ENCODE measurements at regions not wholly inside any gene's neighbourhood (a gene's known extent, or its start where the extent isn't known, plus 50 kb on each side); places are given as distances from the start of the nearest gene placed in this dataset.

DNA sequence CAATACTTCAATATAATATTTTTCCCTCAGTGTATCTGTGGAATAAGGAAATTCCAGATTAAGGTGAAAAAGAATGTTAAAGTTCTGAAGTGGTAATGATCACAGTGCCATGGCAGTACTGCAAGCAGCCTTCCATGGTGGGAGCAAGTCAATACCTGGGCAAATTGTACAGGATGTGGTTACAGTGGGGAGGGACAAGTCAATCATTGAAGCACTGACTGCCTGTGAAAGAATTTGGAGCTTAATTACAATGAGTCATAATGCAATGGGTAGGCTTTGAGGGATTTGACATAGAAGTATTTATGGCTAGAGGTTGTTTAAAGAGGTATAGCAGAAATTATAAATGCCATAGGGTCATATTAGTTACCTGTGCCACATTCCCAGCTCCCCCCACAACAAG is 786.5 kb upstream of the ACO1 start:
- DNase-seq (ENCODE audit: extremely low read depth in 1 of 4, low spot score in 3 of 4) (no peak), FAIRE-seq (no peak), ATAC-seq (no peak)
- no peaks in the 10 kb centered on the region for H3K4me1 ChIP-seq (replicated peaks in 1 of 2; ENCODE audit: control insufficient read depth in 2 of 2, insufficient read depth in 2 of 2, low read length in 2 of 2)
- H3K9me3 ChIP-seq (replicated peaks; ENCODE audit: control insufficient read depth, insufficient read depth, low read depth, low read length) = no peaks in the 10 kb centered on the region
- H4K20me1 ChIP-seq (replicated peaks; ENCODE audit: control insufficient read depth, insufficient read depth, low read length) = no peaks in the 10 kb centered on the region
- in situ Hi-C loops (cut with MboI) (no loop called here), intact Hi-C loops (cut with micrococcal nuclease) (no loop called here)
- no peak overlapping the region for H3K4me3 ChIP-seq
- CTCF ChIA-PET (ENCODE audit: low intra/inter-chr PET ratio) = no interaction called here
- H3K79me2 ChIP-seq (ENCODE audit: control insufficient read depth, insufficient read depth, low read length) = no peaks in the 10 kb centered on the region
- H3K27me3 ChIP-seq (ENCODE audit: control insufficient read depth in 2 of 2, insufficient read depth in 2 of 2, low read length in 2 of 2) = no peaks in the 10 kb centered on the region
- POLR2A ChIA-PET = no interaction called here
- no peaks in the 10 kb centered on the region for H3K9me1 ChIP-seq (ENCODE audit: control insufficient read depth, insufficient read depth, low read length)
- H3K9ac ChIP-seq (ENCODE audit: insufficient read depth in 1 of 2, low read depth in 2 of 2, low read length in 2 of 2) = no peak overlapping the region
- H3K36me3 ChIP-seq (ENCODE audit: control insufficient read depth, insufficient read depth, low read length) = no peaks in the 10 kb centered on the region
- no peak overlapping the region for H3K27ac ChIP-seq (ENCODE audit: extremely low read depth, low read depth, low read length)
- no peak overlapping the region for H3K4me2 ChIP-seq (ENCODE audit: insufficient read depth, low read length)
- BruUV-seq (replicated peaks) = no TSS peak
- no peak overlapping the region for H2AFZ ChIP-seq (ENCODE audit: low read depth, low read length)
- TF ChIP-seq, protein P1, sequence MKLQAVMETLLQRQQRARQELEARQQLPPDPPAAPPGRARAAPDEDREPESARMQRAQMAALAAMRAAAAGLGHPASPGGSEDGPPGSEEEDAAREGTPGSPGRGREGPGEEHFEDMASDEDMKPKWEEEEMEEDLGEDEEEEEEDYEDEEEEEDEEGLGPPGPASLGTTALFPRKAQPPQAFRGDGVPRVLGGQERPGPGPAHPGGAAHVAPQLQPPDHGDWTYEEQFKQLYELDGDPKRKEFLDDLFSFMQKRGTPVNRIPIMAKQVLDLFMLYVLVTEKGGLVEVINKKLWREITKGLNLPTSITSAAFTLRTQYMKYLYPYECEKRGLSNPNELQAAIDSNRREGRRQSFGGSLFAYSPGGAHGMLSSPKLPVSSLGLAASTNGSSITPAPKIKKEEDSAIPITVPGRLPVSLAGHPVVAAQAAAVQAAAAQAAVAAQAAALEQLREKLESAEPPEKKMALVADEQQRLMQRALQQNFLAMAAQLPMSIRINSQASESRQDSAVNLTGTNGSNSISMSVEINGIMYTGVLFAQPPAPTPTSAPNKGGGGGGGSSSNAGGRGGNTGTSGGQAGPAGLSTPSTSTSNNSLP (IDR thresholded peaks at IDR 0.05; ENCODE audit: borderline replicate concordance, low read depth, low read length) = no peak
- no peak for TF ChIP-seq RCOR1 (IDR thresholded peaks at IDR 0.05; ENCODE audit: borderline replicate concordance in 1 of 2, low read depth in 2 of 2, low read length in 2 of 2)
- TF ChIP-seq RFX7 (CRISPR knock-in tag; IDR thresholded peaks at IDR 0.05) = no peak
- TF ChIP-seq, protein P2, sequence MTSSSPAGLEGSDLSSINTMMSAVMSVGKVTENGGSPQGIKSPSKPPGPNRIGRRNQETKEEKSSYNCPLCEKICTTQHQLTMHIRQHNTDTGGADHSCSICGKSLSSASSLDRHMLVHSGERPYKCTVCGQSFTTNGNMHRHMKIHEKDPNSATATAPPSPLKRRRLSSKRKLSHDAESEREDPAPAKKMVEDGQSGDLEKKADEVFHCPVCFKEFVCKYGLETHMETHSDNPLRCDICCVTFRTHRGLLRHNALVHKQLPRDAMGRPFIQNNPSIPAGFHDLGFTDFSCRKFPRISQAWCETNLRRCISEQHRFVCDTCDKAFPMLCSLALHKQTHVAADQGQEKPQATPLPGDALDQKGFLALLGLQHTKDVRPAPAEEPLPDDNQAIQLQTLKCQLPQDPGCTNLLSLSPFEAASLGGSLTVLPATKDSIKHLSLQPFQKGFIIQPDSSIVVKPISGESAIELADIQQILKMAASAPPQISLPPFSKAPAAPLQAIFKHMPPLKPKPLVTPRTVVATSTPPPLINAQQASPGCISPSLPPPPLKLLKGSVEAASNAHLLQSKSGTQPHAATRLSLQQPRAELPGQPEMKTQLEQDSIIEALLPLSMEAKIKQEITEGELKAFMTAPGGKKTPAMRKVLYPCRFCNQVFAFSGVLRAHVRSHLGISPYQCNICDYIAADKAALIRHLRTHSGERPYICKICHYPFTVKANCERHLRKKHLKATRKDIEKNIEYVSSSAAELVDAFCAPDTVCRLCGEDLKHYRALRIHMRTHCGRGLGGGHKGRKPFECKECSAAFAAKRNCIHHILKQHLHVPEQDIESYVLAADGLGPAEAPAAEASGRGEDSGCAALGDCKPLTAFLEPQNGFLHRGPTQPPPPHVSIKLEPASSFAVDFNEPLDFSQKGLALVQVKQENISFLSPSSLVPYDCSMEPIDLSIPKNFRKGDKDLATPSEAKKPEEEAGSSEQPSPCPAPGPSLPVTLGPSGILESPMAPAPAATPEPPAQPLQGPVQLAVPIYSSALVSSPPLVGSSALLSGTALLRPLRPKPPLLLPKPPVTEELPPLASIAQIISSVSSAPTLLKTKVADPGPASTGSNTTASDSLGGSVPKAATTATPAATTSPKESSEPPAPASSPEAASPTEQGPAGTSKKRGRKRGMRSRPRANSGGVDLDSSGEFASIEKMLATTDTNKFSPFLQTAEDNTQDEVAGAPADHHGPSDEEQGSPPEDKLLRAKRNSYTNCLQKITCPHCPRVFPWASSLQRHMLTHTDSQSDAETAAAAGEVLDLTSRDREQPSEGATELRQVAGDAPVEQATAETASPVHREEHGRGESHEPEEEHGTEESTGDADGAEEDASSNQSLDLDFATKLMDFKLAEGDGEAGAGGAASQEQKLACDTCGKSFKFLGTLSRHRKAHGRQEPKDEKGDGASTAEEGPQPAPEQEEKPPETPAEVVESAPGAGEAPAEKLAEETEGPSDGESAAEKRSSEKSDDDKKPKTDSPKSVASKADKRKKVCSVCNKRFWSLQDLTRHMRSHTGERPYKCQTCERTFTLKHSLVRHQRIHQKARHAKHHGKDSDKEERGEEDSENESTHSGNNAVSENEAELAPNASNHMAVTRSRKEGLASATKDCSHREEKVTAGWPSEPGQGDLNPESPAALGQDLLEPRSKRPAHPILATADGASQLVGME (CRISPR knock-in tag; IDR thresholded peaks at IDR 0.05) = no peak
- TF ChIP-seq BRCA1 (IDR thresholded peaks at IDR 0.05) = no peak
- no peak for TF ChIP-seq BRCA1 (CRISPR knock-in tag; IDR thresholded peaks at IDR 0.05)
- TF ChIP-seq ZNF212 (CRISPR knock-in tag; IDR thresholded peaks at IDR 0.05) = no peak
- no peak for TF ChIP-seq CREB1 (IDR thresholded peaks at IDR 0.05)
- TF ChIP-seq CREB1 (CRISPR knock-in tag; IDR thresholded peaks at IDR 0.05) = no peak
- TF ChIP-seq PHF20 (IDR thresholded peaks at IDR 0.05; ENCODE audit: partially characterized antibody) = no peak
- TF ChIP-seq XRCC3 (IDR thresholded peaks at IDR 0.05) = no peak
- no peak for TF ChIP-seq E2F3 (CRISPR knock-in tag; IDR thresholded peaks at IDR 0.05)
- no peak for TF ChIP-seq HDGF (IDR thresholded peaks at IDR 0.05)
- no peak for TF ChIP-seq TRIM24 (IDR thresholded peaks at IDR 0.05)
- no peak for TF ChIP-seq PRMT5 (CRISPR knock-in tag; IDR thresholded peaks at IDR 0.05)
- TF ChIP-seq DNMT1 (IDR thresholded peaks at IDR 0.05) = no peak
- TF ChIP-seq, protein P3, sequence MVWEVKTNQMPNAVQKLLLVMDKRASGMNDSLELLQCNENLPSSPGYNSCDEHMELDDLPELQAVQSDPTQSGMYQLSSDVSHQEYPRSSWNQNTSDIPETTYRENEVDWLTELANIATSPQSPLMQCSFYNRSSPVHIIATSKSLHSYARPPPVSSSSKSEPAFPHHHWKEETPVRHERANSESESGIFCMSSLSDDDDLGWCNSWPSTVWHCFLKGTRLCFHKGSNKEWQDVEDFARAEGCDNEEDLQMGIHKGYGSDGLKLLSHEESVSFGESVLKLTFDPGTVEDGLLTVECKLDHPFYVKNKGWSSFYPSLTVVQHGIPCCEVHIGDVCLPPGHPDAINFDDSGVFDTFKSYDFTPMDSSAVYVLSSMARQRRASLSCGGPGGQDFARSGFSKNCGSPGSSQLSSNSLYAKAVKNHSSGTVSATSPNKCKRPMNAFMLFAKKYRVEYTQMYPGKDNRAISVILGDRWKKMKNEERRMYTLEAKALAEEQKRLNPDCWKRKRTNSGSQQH (CRISPR knock-in tag; IDR thresholded peaks at IDR 0.05) = no peak

Data from K562 (cell line).